Muscle of leg (tissue), 3 donors: ENCODE measurements at regions not wholly inside any gene's neighbourhood (a gene's known extent, or its start where the extent isn't known, plus 50 kb on each side); places are given as distances from the start of the nearest gene placed in this dataset.

Experiments
- DNase-seq: peaks from one replicate; pipeline ENCODE4 v3.0.0; 2013
- H3K27ac ChIP-seq: one replicate; pipeline ENCODE4 v1.5.1; 2013; ENCODE audit warnings: mild to moderate bottlenecking, low read length, control low read depth
- H3K27me3 ChIP-seq: one replicate; pipeline ENCODE4 v1.6.1; 2013; ENCODE audit warnings: low read length; ENCODE audit not compliant: control insufficient read depth, insufficient read depth
- H3K36me3 ChIP-seq: one replicate; pipeline ENCODE4 v1.6.1; 2013; ENCODE audit warnings: low read length; ENCODE audit not compliant: control insufficient read depth, insufficient read depth
- H3K4me1 ChIP-seq: one replicate; pipeline ENCODE4 v1.6.1; 2013; ENCODE audit warnings: low read length; ENCODE audit not compliant: control insufficient read depth, insufficient read depth
- H3K4me3 ChIP-seq: one replicate; pipeline ENCODE4 v1.5.1; 2013; ENCODE audit warnings: low read length, control low read depth
- H3K9me3 ChIP-seq: replicated peaks from 2 replicates; pipeline ENCODE4 v1.6.1; 2013; ENCODE audit warnings: low read depth, low read length; ENCODE audit not compliant: control insufficient read depth
- WGBS: methylation state at CpG from one replicate; pipeline ENCODE4 v1.1.5; 2013; ENCODE audit warnings: missing lambda C conversion rate; ENCODE audit not compliant: insufficient coverage; 5-methylcytosine and 5-hydroxymethylcytosine counted together

GRCh38 chr12:105974738-105975137, 164.0 kb downstream of the NUAK1 start:
- no peak for DNase-seq
- WGBS, result 100% methylated on average over 2 of the region's 4 CpGs
- Histone ChIP-seq H3K27ac (no peak overlapping the region), H3K36me3 (no peaks in the 10 kb centered on the region), H3K4me1 (no peaks in the 10 kb centered on the region), H3K4me3 (no peak overlapping the region), H3K9me3 (no peaks in the 10 kb centered on the region), H3K27me3 (peaks cover 4% of the 10 kb centered on the region)

GRCh38 chr12:105975351-105975750, 163.4 kb downstream of the NUAK1 start:
- WGBS, result 71% methylated on average over 1 of the region's 2 CpGs
- no peak for DNase-seq
- no peak overlapping the region for H3K27ac ChIP-seq
- no peaks in the 10 kb centered on the region for H3K36me3 ChIP-seq
- H3K27me3 ChIP-seq, result peaks cover 4% of the 10 kb centered on the region
- no peaks in the 10 kb centered on the region for H3K9me3 ChIP-seq
- no peak overlapping the region for H3K4me3 ChIP-seq
- H3K4me1 ChIP-seq, result no peaks in the 10 kb centered on the region

- H3K27ac ChIP-seq, result no peak overlapping the region
- no peaks in the 10 kb centered on the region for H3K36me3 ChIP-seq
- no peaks in the 10 kb centered on the region for H3K4me1 ChIP-seq
- WGBS, result no CpG with 5 or more reads among the region's 3 CpGs
- no peak for DNase-seq
- no peak overlapping the region for H3K4me3 ChIP-seq
- H3K27me3 ChIP-seq, result peaks cover 4% of the 10 kb centered on the region
- H3K9me3 ChIP-seq, result no peaks in the 10 kb centered on the region
Measured at GRCh38 chr12:105977236-105977635, 161.5 kb downstream of the NUAK1 start.

GRCh38 chr12:105977652-105978051, 161.1 kb downstream of the NUAK1 start:
- no peak for DNase-seq
- Histone ChIP-seq H3K9me3 (no peaks in the 10 kb centered on the region), H3K36me3 (no peaks in the 10 kb centered on the region), H3K27me3 (peaks cover 4% of the 10 kb centered on the region), H3K4me1 (no peaks in the 10 kb centered on the region), H3K27ac (no peak overlapping the region), H3K4me3 (no peak overlapping the region)
- no CpG with 5 or more reads among the region's 1 CpG for WGBS

- Histone ChIP-seq H3K4me1 (no peaks in the 10 kb centered on the region), H3K4me3 (no peak overlapping the region), H3K27ac (no peak overlapping the region), H3K36me3 (no peaks in the 10 kb centered on the region), H3K27me3 (peaks cover 4% of the 10 kb centered on the region), H3K9me3 (no peaks in the 10 kb centered on the region)
- no CpG with 5 or more reads among the region's 3 CpGs for WGBS
- no peak for DNase-seq
Measured at GRCh38 chr12:105978276-105978675, 160.5 kb downstream of the NUAK1 start.

GRCh38 chr12:105978686-105979085, 160.1 kb downstream of the NUAK1 start:
- Histone ChIP-seq H3K9me3 (no peaks in the 10 kb centered on the region), H3K36me3 (no peaks in the 10 kb centered on the region), H3K27me3 (peaks cover 4% of the 10 kb centered on the region), H3K27ac (no peak overlapping the region), H3K4me3 (no peak overlapping the region), H3K4me1 (peaks cover under 1% of the 10 kb centered on the region)
- no CpG with 5 or more reads among the region's 3 CpGs for WGBS
- DNase-seq, result no peak

- H3K4me1 ChIP-seq, result peaks cover 3% of the 10 kb centered on the region
- H3K4me3 ChIP-seq, result no peak overlapping the region
- H3K36me3 ChIP-seq, result no peaks in the 10 kb centered on the region
- peaks cover 4% of the 10 kb centered on the region for H3K27me3 ChIP-seq
- no peak for DNase-seq
- no peaks in the 10 kb centered on the region for H3K9me3 ChIP-seq
- no CpG with 5 or more reads among the region's 1 CpG for WGBS
- no peak overlapping the region for H3K27ac ChIP-seq
Measured at GRCh38 chr12:105980085-105980484, 158.7 kb downstream of the NUAK1 start.

GRCh38 chr12:105980533-105980932, 158.2 kb downstream of the NUAK1 start:
- Histone ChIP-seq H3K4me3 (no peak overlapping the region), H3K4me1 (peaks cover 3% of the 10 kb centered on the region), H3K9me3 (no peaks in the 10 kb centered on the region), H3K27ac (no peak overlapping the region), H3K27me3 (peaks cover 4% of the 10 kb centered on the region), H3K36me3 (no peaks in the 10 kb centered on the region)
- DNase-seq, result no peak
- WGBS, result 90% methylated on average over 5 of the region's 5 CpGs

- 79% methylated on average over 6 of the region's 6 CpGs for WGBS
Measured at GRCh38 chr12:105982022-105982421, 156.7 kb downstream of the NUAK1 start.

GRCh38 chr12:105983622-105984320, 155.0 kb downstream of the NUAK1 start:
- Histone ChIP-seq H3K9me3 (no peaks in the 10 kb centered on the region), H3K36me3 (no peaks in the 10 kb centered on the region)
- 88% methylated on average over 2 of the region's 7 CpGs for WGBS

More at GRCh38 chr12:105982022-105982421, 156.7 kb downstream of the NUAK1 start:
- no peaks in the 10 kb centered on the region for H3K36me3 ChIP-seq
- H3K4me3 ChIP-seq, result no peak overlapping the region
- no peak for DNase-seq
- H3K4me1 ChIP-seq, result peaks cover 3% of the 10 kb centered on the region
- no peaks in the 10 kb centered on the region for H3K9me3 ChIP-seq
- peaks cover 4% of the 10 kb centered on the region for H3K27me3 ChIP-seq
- no peak overlapping the region for H3K27ac ChIP-seq

GRCh38 chr12:105985383-105985782, 153.4 kb downstream of the NUAK1 start:
- Histone ChIP-seq H3K27ac (no peak overlapping the region), H3K4me3 (no peak overlapping the region), H3K27me3 (no peaks in the 10 kb centered on the region), H3K4me1 (peaks cover 3% of the 10 kb centered on the region), H3K36me3 (no peaks in the 10 kb centered on the region), H3K9me3 (no peaks in the 10 kb centered on the region)
- DNase-seq, result no peak
- no CpG with 5 or more reads among the region's 2 CpGs for WGBS

More at GRCh38 chr12:105983622-105984320, 155.0 kb downstream of the NUAK1 start:
- DNase-seq, result peak; percentile 30
- H3K27me3 ChIP-seq, result no peaks in the 10 kb centered on the region
- peaks cover 3% of the 10 kb centered on the region for H3K4me1 ChIP-seq
- no peak overlapping the region for H3K4me3 ChIP-seq
- H3K27ac ChIP-seq, result no peak overlapping the region
